Left lung (tissue), 4 donors: ENCODE measurements at regions not wholly inside any gene's neighbourhood (a gene's known extent, or its start where the extent isn't known, plus 50 kb on each side); places are given as distances from the start of the nearest gene placed in this dataset.

Source experiments
- ATAC-seq: fragments of 200-7000 bp; cut with Tn5 transposase; one replicate; pipeline ENCODE4 v1.9.1; 2020; ENCODE audit warnings: moderate library complexity
- DNase-seq, 4 donors: peaks; one replicate each; pipeline ENCODE4 v3.0.0-alpha.2; 2013 to 2020
- H3K27ac ChIP-seq, 2 donors: fragments of 200-600 bp; sonication (generic) in 1 of 2; one replicate each; pipeline versions ENCODE4 v1.5.0 to v1.8.0; 2020 to 2021
- H3K27me3 ChIP-seq, 2 donors: fragments of 200-600 bp; sonication (generic) in 1 of 2; one replicate each; pipeline versions ENCODE4 v1.5.0 to v1.8.0; 2020 to 2021
- H3K36me3 ChIP-seq, 2 donors: fragments of 200-600 bp; sonication (generic) in 1 of 2; one replicate each; pipeline versions ENCODE4 v1.5.0 to v1.8.0; 2020 to 2021
- H3K4me1 ChIP-seq, 2 donors: fragments of 200-600 bp; one replicate each; pipeline ENCODE4 v1.8.0; 2021
- H3K4me3 ChIP-seq, 2 donors: fragments of 200-600 bp; sonication (generic) in 1 of 2; one replicate each; pipeline versions ENCODE4 v1.5.0 to v1.8.0; 2020 to 2021; ENCODE audit warnings: mild to moderate bottlenecking in 1 of 2
- H3K9me3 ChIP-seq, 2 donors: fragments of 200-600 bp; sonication (generic) in 1 of 2; one replicate each; pipeline versions ENCODE4 v1.5.0 to v1.8.0; 2020 to 2021
- CTCF ChIP-seq, 2 donors: fragments of 200-600 bp; sonication (generic) in 1 of 2; IDR thresholded peaks; one replicate each; pipeline versions ENCODE4 v1.5.0 to v1.8.0; 2021; ENCODE audit warnings: antibody characterized with exemption in 2 of 2
- intact Hi-C, 2 donors: fragments of 100-400 bp; cut with DNase I; formaldehyde crosslinking; loops; one replicate each; pipeline versions ENCODE4 v1.11.2 to v1.14.2; 2022
- donor health status: DM: no; HTN: yes; CAD: no.
- donor health status: DM: no; HTN: no; CAD: no.

- peaks cover 0 to 6% of the 10 kb centered on the region in 2 donors for H3K9me3 ChIP-seq
- no peak for ATAC-seq
- no peak for DNase-seq
- H3K27me3 ChIP-seq, result no peaks in the 10 kb centered on the region
- H3K4me3 ChIP-seq, result no peak overlapping the region
- no peaks in the 10 kb centered on the region for H3K4me1 ChIP-seq
- H3K36me3 ChIP-seq, result no peaks in the 10 kb centered on the region
- intact Hi-C loops, result no loop called here
- H3K27ac ChIP-seq, result no peak overlapping the region
- no peak for TF ChIP-seq CTCF (IDR thresholded peaks at IDR 0.05)
Measured at GRCh38 chr5:155765715-155766114, 561.2 kb upstream of the SGCD start.

- no peaks in the 10 kb centered on the region for H3K4me1 ChIP-seq
- ATAC-seq, result no peak
Measured at GRCh38 chr5:155767470-155767869, 559.5 kb upstream of the SGCD start.

GRCh38 chr5:155768332-155768731 lies 558.6 kb upstream of the SGCD start:
- ATAC-seq (no peak), DNase-seq (no peak)
- no peaks in the 10 kb centered on the region for H3K27me3 ChIP-seq
- intact Hi-C loops, result no loop called here
- H3K9me3 ChIP-seq, result no peaks in the 10 kb centered on the region
- no peak overlapping the region for H3K27ac ChIP-seq
- no peak for TF ChIP-seq CTCF (IDR thresholded peaks at IDR 0.05)
- no peaks in the 10 kb centered on the region for H3K4me1 ChIP-seq
- H3K36me3 ChIP-seq, result no peaks in the 10 kb centered on the region
- H3K4me3 ChIP-seq, result no peak overlapping the region

More at GRCh38 chr5:155767470-155767869, 559.5 kb upstream of the SGCD start:
- no peak overlapping the region for H3K4me3 ChIP-seq
- intact Hi-C loops, result no loop called here
- DNase-seq, result no peak
- no peak for TF ChIP-seq CTCF (IDR thresholded peaks at IDR 0.05)
- H3K27ac ChIP-seq, result no peak overlapping the region
- H3K9me3 ChIP-seq, result no peaks in the 10 kb centered on the region
- H3K27me3 ChIP-seq, result no peaks in the 10 kb centered on the region
- H3K36me3 ChIP-seq, result no peaks in the 10 kb centered on the region

GRCh38 chr5:155772009-155772662 lies 554.8 kb upstream of the SGCD start:
- no peak for ATAC-seq
- Histone ChIP-seq H3K27me3 (no peaks in the 10 kb centered on the region), H3K9me3 (no peaks in the 10 kb centered on the region), H3K36me3 (no peaks in the 10 kb centered on the region), H3K27ac (no peak overlapping the region), H3K4me1 (no peaks in the 10 kb centered on the region), H3K4me3 (no peak overlapping the region)
- DNase-seq, result no peak
- intact Hi-C loops, result no loop called here
- TF ChIP-seq CTCF (IDR thresholded peaks at IDR 0.05), result no peak

GRCh38 chr5:155773680-155774079 lies 553.3 kb upstream of the SGCD start:
- no peak for TF ChIP-seq CTCF (IDR thresholded peaks at IDR 0.05)
- Histone ChIP-seq H3K9me3 (no peaks in the 10 kb centered on the region), H3K4me3 (no peak overlapping the region), H3K27ac (no peak overlapping the region), H3K36me3 (no peaks in the 10 kb centered on the region), H3K4me1 (no peaks in the 10 kb centered on the region), H3K27me3 (no peaks in the 10 kb centered on the region)
- intact Hi-C loops, result no loop called here
- ATAC-seq (no peak), DNase-seq (no peak)
